ENCODE measurements at regions not wholly inside any gene's neighbourhood (a gene's known extent, or its start where the extent isn't known, plus 50 kb on each side); places are given as distances from the start of the nearest gene placed in this dataset.

- TF ChIP-seq CTCF (IDR thresholded peaks at IDR 0.05; ENCODE audit: low read depth, low read length): no peak
- in situ Hi-C loops (cut with HindIII; ENCODE audit: low sequenced_read_pairs): no loop called here
- DNase-seq (ENCODE audit: low read depth, low spot score): no peak
- no peak overlapping the region for H3K4me3 ChIP-seq (ENCODE audit: low read depth, low read length)
These were observed 324.0 kb downstream of the MAF start for GRCh38 chr16:79276501-79276900.

- H3K4me3 ChIP-seq (ENCODE audit: low read depth, low read length): no peak overlapping the region
- in situ Hi-C loops (cut with HindIII; ENCODE audit: low sequenced_read_pairs): no loop called here
- DNase-seq (ENCODE audit: low read depth, low spot score): no peak
- TF ChIP-seq CTCF (IDR thresholded peaks at IDR 0.05; ENCODE audit: low read depth, low read length): no peak
These were observed 326.3 kb downstream of the MAF start for GRCh38 chr16:79274264-79274663.

- no peak overlapping the region for H3K4me3 ChIP-seq (ENCODE audit: low read depth, low read length)
- no peak for TF ChIP-seq CTCF (IDR thresholded peaks at IDR 0.05; ENCODE audit: low read depth, low read length)
- in situ Hi-C loops (cut with HindIII; ENCODE audit: low sequenced_read_pairs): no loop called here
- no peak for DNase-seq (ENCODE audit: low read depth, low spot score)
These were observed 328.4 kb downstream of the MAF start for GRCh38 chr16:79272141-79272577.

GRCh38 chr16:79271583-79271982 is 329.0 kb downstream of the MAF start:
- no peak overlapping the region for H3K4me3 ChIP-seq (ENCODE audit: low read depth, low read length)
- no peak for DNase-seq (ENCODE audit: low read depth, low spot score)
- in situ Hi-C loops (cut with HindIII; ENCODE audit: low sequenced_read_pairs): no loop called here
- no peak for TF ChIP-seq CTCF (IDR thresholded peaks at IDR 0.05; ENCODE audit: low read depth, low read length)

- in situ Hi-C loops (cut with HindIII; ENCODE audit: low sequenced_read_pairs): no loop called here
- no peak for DNase-seq (ENCODE audit: low read depth, low spot score)
- H3K4me3 ChIP-seq (ENCODE audit: low read depth, low read length): no peak overlapping the region
- no peak for TF ChIP-seq CTCF (IDR thresholded peaks at IDR 0.05; ENCODE audit: low read depth, low read length)
These were observed 330.5 kb downstream of the MAF start for GRCh38 chr16:79270011-79270410.

- no peak for DNase-seq (ENCODE audit: low read depth, low spot score)
- in situ Hi-C loops (cut with HindIII; ENCODE audit: low sequenced_read_pairs): no loop called here
- no peak overlapping the region for H3K4me3 ChIP-seq (ENCODE audit: low read depth, low read length)
- no peak for TF ChIP-seq CTCF (IDR thresholded peaks at IDR 0.05; ENCODE audit: low read depth, low read length)
These were observed 331.2 kb downstream of the MAF start for GRCh38 chr16:79269211-79269863.
